HG03039 (cell line): ENCODE measurements at regions not wholly inside any gene's neighbourhood (a gene's known extent, or its start where the extent isn't known, plus 50 kb on each side); places are given as distances from the start of the nearest gene placed in this dataset.

Source experiments
- ATAC-seq: cut with Tn5 transposase; IDR thresholded peaks from one replicate; pipeline ENCODE4 v1.9.1; 2021; ENCODE audit warnings: mild to moderate bottlenecking, moderate library complexity; ENCODE audit not compliant: unreplicated experiment

GRCh38 chr13:73857106-73857505, 277.1 kb downstream of the KLF12 start:
- no peak for ATAC-seq

GRCh38 chr13:73851104-73851503, 283.1 kb downstream of the KLF12 start:
- no peak for ATAC-seq

- no peak for ATAC-seq
Observed at GRCh38 chr13:73850104-73850873, 283.9 kb downstream of the KLF12 start.

- no peak for ATAC-seq
Observed at GRCh38 chr13:73849292-73849691, 284.9 kb downstream of the KLF12 start.

- no peak for ATAC-seq
Observed at GRCh38 chr13:73844986-73845385, 289.2 kb downstream of the KLF12 start.

- ATAC-seq = no peak
Observed at GRCh38 chr13:73842626-73843025, 291.6 kb downstream of the KLF12 start.

- no peak for ATAC-seq
Observed at GRCh38 chr13:73842184-73842583, 292.0 kb downstream of the KLF12 start.

GRCh38 chr13:73837147-73837546, 297.1 kb downstream of the KLF12 start:
- ATAC-seq = no peak

- no peak for ATAC-seq
Observed at GRCh38 chr13:73835138-73835721, 299.0 kb downstream of the KLF12 start.

GRCh38 chr13:73833325-73834070, 300.7 kb downstream of the KLF12 start:
- ATAC-seq = no peak

GRCh38 chr13:73832825-73833224, 301.4 kb downstream of the KLF12 start:
- no peak for ATAC-seq

- ATAC-seq = no peak
Observed at GRCh38 chr13:73832128-73832588, 302.0 kb downstream of the KLF12 start.

- ATAC-seq = no peak
Observed at GRCh38 chr13:73829416-73829815, 304.8 kb downstream of the KLF12 start.

- ATAC-seq = no peak
Observed at GRCh38 chr13:73828811-73829210, 305.4 kb downstream of the KLF12 start.

- ATAC-seq = no peak
Observed at GRCh38 chr13:73827434-73827833, 306.8 kb downstream of the KLF12 start.

- no peak for ATAC-seq
Observed at GRCh38 chr13:73825143-73825542, 309.1 kb downstream of the KLF12 start.

- ATAC-seq = no peak
Observed at GRCh38 chr13:73822668-73823592, 311.3 kb downstream of the KLF12 start.

- no peak for ATAC-seq
Observed at GRCh38 chr13:73820688-73821087, 313.5 kb downstream of the KLF12 start.

GRCh38 chr13:73820285-73820684, 313.9 kb downstream of the KLF12 start:
- ATAC-seq = no peak

GRCh38 chr13:73819711-73820110, 314.5 kb downstream of the KLF12 start:
- no peak for ATAC-seq

- ATAC-seq = no peak
Observed at GRCh38 chr13:73816702-73817101, 317.5 kb downstream of the KLF12 start.
